Lung (tissue), 11 donors: ENCODE measurements at regions not wholly inside any gene's neighbourhood (a gene's known extent, or its start where the extent isn't known, plus 50 kb on each side); places are given as distances from the start of the nearest gene placed in this dataset.

ENCODE experiments used
- ATAC-seq: fragments of 200-7000 bp; cut with Tn5 transposase; one replicate; pipeline ENCODE4 v1.9.1; 2020; ENCODE audit warnings: moderate number of reproducible peaks; ENCODE audit not compliant: insufficient read depth, low FRiP score
- DNase-seq, 3 donors: peaks; one replicate each; pipeline ENCODE4 v3.0.0-alpha.2; 2013 to 2017
- H3K27ac ChIP-seq, 2 donors: one replicate each; pipeline ENCODE4 v1.5.1; 2013; ENCODE audit warnings: mild to moderate bottlenecking in 2 of 2, moderate library complexity in 2 of 2, control low read depth in 1 of 2, inconsistent platforms in 1 of 2, low read depth in 1 of 2, low read length in 1 of 2
- H3K27me3 ChIP-seq, 3 donors: one replicate each; pipeline ENCODE4 v1.5.1; 2013; ENCODE audit warnings: low read length in 2 of 3; ENCODE audit not compliant: control insufficient read depth in 3 of 3, insufficient read depth in 3 of 3
- H3K36me3 ChIP-seq, 4 donors: one replicate each; pipeline ENCODE4 v1.5.1; 2013; ENCODE audit warnings: low read length in 4 of 4, mild to moderate bottlenecking in 1 of 4, moderate library complexity in 1 of 4; ENCODE audit not compliant: control insufficient read depth in 4 of 4, insufficient read depth in 4 of 4
- H3K4me1 ChIP-seq, 5 donors: one replicate each; pipeline ENCODE4 v1.5.1; 2013; ENCODE audit warnings: low read length in 5 of 5, mild to moderate bottlenecking in 2 of 5, moderate library complexity in 1 of 5; ENCODE audit not compliant: control insufficient read depth in 5 of 5, insufficient read depth in 5 of 5
- H3K4me3 ChIP-seq: one replicate; pipeline ENCODE4 v1.5.1; 2013; ENCODE audit warnings: mild to moderate bottlenecking, control low read depth, moderate library complexity
- H3K9ac ChIP-seq, 2 donors: one replicate each; pipeline ENCODE4 v1.5.1; 2013; ENCODE audit warnings: low read length in 2 of 2, control low read depth in 1 of 2; ENCODE audit not compliant: insufficient read depth in 1 of 2
- H3K9me3 ChIP-seq, 4 donors: one replicate each; pipeline ENCODE4 v1.5.1; 2013; ENCODE audit warnings: low read length in 3 of 4, mild to moderate bottlenecking in 1 of 4, moderate library complexity in 1 of 4; ENCODE audit not compliant: control insufficient read depth in 4 of 4, insufficient read depth in 3 of 4
- WGBS, 2 donors: extraction: QIAGEN DNeasy Blood & Tissue Kit; methylation state at CpG; one replicate each; pipeline ENCODE4 v1.1.7; 2013; 5-methylcytosine and 5-hydroxymethylcytosine counted together
- TF ChIP-seq, protein P1 (sequence below): IDR thresholded peaks from 2 replicates; pipeline ENCODE4 v1.5.1; 2012; ENCODE audit warnings: mild to moderate bottlenecking; ENCODE audit errors: control extremely low read depth, extremely low read depth
- donor health status: control.
- donor health status: control.
- donor health status: Bipolar disorder and iron deficiency.
- donor health status: healthy.
- donor health status: DM: yes; HTN: yes; CAD: no.

DNA sequence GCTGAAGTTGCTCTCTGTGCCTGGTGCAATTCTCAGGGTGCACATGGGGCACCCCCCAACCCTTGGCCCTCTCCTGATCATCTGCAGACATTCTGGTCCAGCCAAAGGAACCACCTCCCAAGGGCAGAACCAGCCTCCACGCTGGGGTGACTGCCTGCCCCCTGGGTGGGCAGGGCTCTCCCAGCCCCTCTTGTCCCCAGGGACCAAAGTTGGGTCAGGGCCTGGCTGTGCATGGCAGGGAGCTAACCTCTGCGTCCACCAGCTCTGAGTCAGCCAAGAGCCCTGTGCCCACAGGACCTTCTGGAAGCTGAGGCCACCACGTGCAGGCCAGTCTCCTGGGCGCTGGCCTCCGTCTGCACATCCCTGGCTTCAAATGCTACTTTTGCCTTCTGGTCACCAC, 101.9 kb downstream of the SIK1 start:
- Histone ChIP-seq H3K27ac (no peak overlapping the region), H3K36me3 (no peaks in the 10 kb centered on the region), H3K9ac (no peak overlapping the region), H3K9me3 (no peaks in the 10 kb centered on the region), H3K4me3 (no peak overlapping the region), H3K4me1 (peaks cover 0 to 32% (median 12%) of the 10 kb centered on the region in 5 donors), H3K27me3 (no peaks in the 10 kb centered on the region)
- TF ChIP-seq, protein P1, sequence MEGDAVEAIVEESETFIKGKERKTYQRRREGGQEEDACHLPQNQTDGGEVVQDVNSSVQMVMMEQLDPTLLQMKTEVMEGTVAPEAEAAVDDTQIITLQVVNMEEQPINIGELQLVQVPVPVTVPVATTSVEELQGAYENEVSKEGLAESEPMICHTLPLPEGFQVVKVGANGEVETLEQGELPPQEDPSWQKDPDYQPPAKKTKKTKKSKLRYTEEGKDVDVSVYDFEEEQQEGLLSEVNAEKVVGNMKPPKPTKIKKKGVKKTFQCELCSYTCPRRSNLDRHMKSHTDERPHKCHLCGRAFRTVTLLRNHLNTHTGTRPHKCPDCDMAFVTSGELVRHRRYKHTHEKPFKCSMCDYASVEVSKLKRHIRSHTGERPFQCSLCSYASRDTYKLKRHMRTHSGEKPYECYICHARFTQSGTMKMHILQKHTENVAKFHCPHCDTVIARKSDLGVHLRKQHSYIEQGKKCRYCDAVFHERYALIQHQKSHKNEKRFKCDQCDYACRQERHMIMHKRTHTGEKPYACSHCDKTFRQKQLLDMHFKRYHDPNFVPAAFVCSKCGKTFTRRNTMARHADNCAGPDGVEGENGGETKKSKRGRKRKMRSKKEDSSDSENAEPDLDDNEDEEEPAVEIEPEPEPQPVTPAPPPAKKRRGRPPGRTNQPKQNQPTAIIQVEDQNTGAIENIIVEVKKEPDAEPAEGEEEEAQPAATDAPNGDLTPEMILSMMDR, result no peak
- WGBS, 2 donors, result 89 to 93% methylated on average over 5 of the region's 5 CpGs
- DNase-seq (no peak), ATAC-seq (no peak)

- H3K27ac ChIP-seq, result no peak overlapping the region
- DNase-seq, result no peak
- TF ChIP-seq, protein P1, result no peak
- H3K36me3 ChIP-seq, result no peaks in the 10 kb centered on the region
- WGBS, 2 donors, result 93 to 95% methylated on average over 14 of the region's 14 CpGs
- no peak overlapping the region for H3K4me3 ChIP-seq
- peaks cover 0 to 28% (median 12%) of the 10 kb centered on the region in 5 donors for H3K4me1 ChIP-seq
- ATAC-seq, result no peak
- no peaks in the 10 kb centered on the region for H3K27me3 ChIP-seq
- no peak overlapping the region for H3K9ac ChIP-seq
- no peaks in the 10 kb centered on the region for H3K9me3 ChIP-seq
These were observed 102.3 kb downstream of the SIK1 start for GRCh38 chr21:43324596-43324995.

GRCh38 chr21:43323244-43324005, 103.5 kb downstream of the SIK1 start:
- peak overlapping the region in 1 of 2 donors; percentile 0 for H3K27ac ChIP-seq
- H3K4me1 ChIP-seq, result peaks cover 0 to 17% (median 6%) of the 10 kb centered on the region in 5 donors
- ATAC-seq, result no peak
- 64 to 83% methylated on average over 23 of the region's 23 CpGs for WGBS, 2 donors
- H3K36me3 ChIP-seq, result no peaks in the 10 kb centered on the region
- H3K27me3 ChIP-seq, result no peaks in the 10 kb centered on the region
- H3K9ac ChIP-seq, result no peak overlapping the region
- H3K9me3 ChIP-seq, result no peaks in the 10 kb centered on the region
- no peak overlapping the region for H3K4me3 ChIP-seq
- DNase-seq, result peak in 1 of 3 donors; percentile 58
- TF ChIP-seq, protein P1, result no peak
